ENCODE measurements at regions not wholly inside any gene's neighbourhood (a gene's known extent, or its start where the extent isn't known, plus 50 kb on each side); places are given as distances from the start of the nearest gene placed in this dataset.

- ATAC-seq (ENCODE audit: poor library complexity) (no peak), DNase-seq (no peak)
Measured at GRCh38 chr9:1639166-1639565, 376.0 kb upstream of the SMARCA2 start.

GRCh38 chr9:1647776-1648175, 367.4 kb upstream of the SMARCA2 start:
- no peaks in the 10 kb centered on the region for H3K4me1 ChIP-seq (ENCODE audit: insufficient read depth, low read length)
- H3K4me3 ChIP-seq (ENCODE audit: low read length): no peak overlapping the region
- ChIA-PET CTCF (no interaction called here), POLR2A (no interaction called here)
- no peaks in the 10 kb centered on the region for H3K9me3 ChIP-seq (ENCODE audit: control insufficient read depth in 1 of 2, insufficient read depth in 1 of 2, low read length in 2 of 2)
- Mint-ChIP-seq H3K27me3 (peaks cover 32% of the 10 kb centered on the region), H3K4me3 (no peak overlapping the region), H3K9me3 (peaks cover 2% of the 10 kb centered on the region), H3K36me3 (ENCODE audit: low read depth) (no peaks in the 10 kb centered on the region), H3K4me1 (ENCODE audit: low read depth) (no peaks in the 10 kb centered on the region), H3K27ac (no peak overlapping the region)
- H3K27ac ChIP-seq (ENCODE audit: low read depth in 1 of 2, low read length in 2 of 2): no peak overlapping the region
- no peak for TF ChIP-seq CTCF (IDR thresholded peaks at IDR 0.05)
- no peak for DNase-seq
- no peaks in the 10 kb centered on the region for H3K36me3 ChIP-seq (ENCODE audit: insufficient read depth, low read length)
- intact Hi-C loops (cut with DNase I, micrococcal nuclease): no loop called here
- no peak for ATAC-seq (ENCODE audit: poor library complexity)
- peaks cover 3 to 6% of the 10 kb centered on the region in 2 experiments for H3K27me3 ChIP-seq (ENCODE audit: control insufficient read depth in 1 of 2, insufficient read depth in 2 of 2, low read length in 2 of 2)

More at GRCh38 chr9:1639166-1639565, 376.0 kb upstream of the SMARCA2 start:
- Histone ChIP-seq H3K27ac (ENCODE audit: low read depth in 1 of 2, low read length in 2 of 2) (no peak overlapping the region), H3K36me3 (ENCODE audit: insufficient read depth, low read length) (no peaks in the 10 kb centered on the region), H3K9me3 (ENCODE audit: control insufficient read depth in 1 of 2, insufficient read depth in 1 of 2, low read length in 2 of 2) (no peaks in the 10 kb centered on the region), H3K4me3 (ENCODE audit: low read length) (no peak overlapping the region), H3K27me3 (ENCODE audit: control insufficient read depth in 1 of 2, insufficient read depth in 2 of 2, low read length in 2 of 2) (no peaks in the 10 kb centered on the region), H3K4me1 (ENCODE audit: insufficient read depth, low read length) (no peaks in the 10 kb centered on the region)
- intact Hi-C loops (cut with DNase I, micrococcal nuclease): no loop called here
- H3K9me3 Mint-ChIP-seq: peaks cover 5% of the 10 kb centered on the region
- POLR2A ChIA-PET: no interaction called here
- TF ChIP-seq CTCF (IDR thresholded peaks at IDR 0.05): no peak
- H3K27ac Mint-ChIP-seq: no peak overlapping the region
- no peak overlapping the region for H3K4me3 Mint-ChIP-seq
- H3K36me3 Mint-ChIP-seq (ENCODE audit: low read depth): no peaks in the 10 kb centered on the region
- H3K27me3 Mint-ChIP-seq: no peaks in the 10 kb centered on the region
- CTCF ChIA-PET: no interaction called here
- no peaks in the 10 kb centered on the region for H3K4me1 Mint-ChIP-seq (ENCODE audit: low read depth)

GRCh38 chr9:1653282-1653681, 361.9 kb upstream of the SMARCA2 start:
- H3K9me3 Mint-ChIP-seq: no peaks in the 10 kb centered on the region
- POLR2A ChIA-PET: no interaction called here

More at GRCh38 chr9:1653282-1653681, 361.9 kb upstream of the SMARCA2 start:
- Histone ChIP-seq H3K9me3 (ENCODE audit: control insufficient read depth in 1 of 2, insufficient read depth in 1 of 2, low read length in 2 of 2) (peaks cover 0 to 3% of the 10 kb centered on the region in 2 experiments), H3K36me3 (ENCODE audit: insufficient read depth, low read length) (no peaks in the 10 kb centered on the region), H3K4me1 (ENCODE audit: insufficient read depth, low read length) (no peaks in the 10 kb centered on the region), H3K4me3 (ENCODE audit: low read length) (no peak overlapping the region), H3K27me3 (ENCODE audit: control insufficient read depth in 1 of 2, insufficient read depth in 2 of 2, low read length in 2 of 2) (peaks cover 3 to 9% of the 10 kb centered on the region in 2 experiments), H3K27ac (ENCODE audit: low read depth in 1 of 2, low read length in 2 of 2) (no peak overlapping the region)
- Mint-ChIP-seq H3K4me3 (no peak overlapping the region), H3K27me3 (peaks cover 45% of the 10 kb centered on the region), H3K27ac (no peak overlapping the region), H3K4me1 (ENCODE audit: low read depth) (no peaks in the 10 kb centered on the region), H3K36me3 (ENCODE audit: low read depth) (no peaks in the 10 kb centered on the region)
- TF ChIP-seq CTCF (IDR thresholded peaks at IDR 0.05): no peak
- DNase-seq (no peak), ATAC-seq (ENCODE audit: poor library complexity) (no peak)
- CTCF ChIA-PET: no interaction called here
- intact Hi-C loops (cut with DNase I, micrococcal nuclease): no loop called here
